ENCODE measurements at regions not wholly inside any gene's neighbourhood (a gene's known extent, or its start where the extent isn't known, plus 50 kb on each side); places are given as distances from the start of the nearest gene placed in this dataset.

DNA sequence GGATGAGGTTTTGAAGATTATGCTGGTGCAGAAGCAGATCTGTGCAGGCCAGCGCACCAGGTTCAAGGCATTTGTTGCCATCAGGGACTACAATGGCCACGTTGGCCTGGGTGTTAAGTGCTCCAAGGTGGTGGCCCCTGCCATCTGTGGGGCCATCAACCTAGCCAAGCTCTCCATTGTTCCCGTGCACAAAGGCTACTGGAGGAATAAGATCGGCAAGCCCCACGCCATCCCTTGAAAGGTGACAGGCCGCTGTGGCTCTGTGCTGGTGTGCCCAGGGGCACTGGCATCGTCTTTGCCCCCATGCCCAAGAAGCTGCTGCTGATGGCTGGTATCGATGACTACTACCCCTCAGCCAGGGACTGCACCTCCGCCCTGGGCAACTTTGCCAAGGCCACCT is 142.5 kb downstream of the SPATA31D1 start:
- no peaks in the 10 kb centered on the region for H3K9me3 ChIP-seq (ENCODE audit: control insufficient read depth in 1 of 2, insufficient read depth in 1 of 2, low read depth in 1 of 2, low read length in 2 of 2)
- no TSS peak for BruUV-seq (replicated peaks)
- no peaks in the 10 kb centered on the region for H3K9me2 ChIP-seq (ENCODE audit: insufficient read depth)
- no peaks in the 10 kb centered on the region for H4K20me1 ChIP-seq (ENCODE audit: insufficient read depth)
- no peaks in the 10 kb centered on the region for H3K36me3 ChIP-seq (ENCODE audit: control insufficient read depth in 1 of 2, insufficient read depth in 2 of 2, low read length in 2 of 2)
- ChIA-PET POLR2A (no interaction called here), CTCF (no interaction called here), RAD21 (ENCODE audit: low non-redundant PET in 1 of 2, low total read pairs in 2 of 2, uncharacterized antibody in 2 of 2, unreplicated experiment in 2 of 2) (no interaction called here)
- intact Hi-C loops (cut with micrococcal nuclease), result no loop called here
- no peak overlapping the region for H3K27ac ChIP-seq (ENCODE audit: low read depth, low read length)
- no peaks in the 10 kb centered on the region for H3K4me1 ChIP-seq (ENCODE audit: control insufficient read depth in 1 of 2, insufficient read depth in 2 of 2, low read length in 2 of 2)
- TF ChIP-seq JUND (IDR thresholded peaks at IDR 0.05) (no peak), RAD21 (IDR thresholded peaks at IDR 0.05; ENCODE audit: low read depth) (no peak), EZH2phosphoT487 (IDR thresholded peaks at IDR 0.05; ENCODE audit: borderline replicate concordance) (no peak), CEBPB (IDR thresholded peaks at IDR 0.05; ENCODE audit: low read depth) (no peak), TCF7L2 (IDR thresholded peaks at IDR 0.05; ENCODE audit: borderline replicate concordance, extremely low read depth, insufficient read depth, insufficient read length) (no peak), POLR2AphosphoS5 (IDR thresholded peaks at IDR 0.05; ENCODE audit: low read depth, low read length) (no peak), SP1 (IDR thresholded peaks at IDR 0.05; ENCODE audit: low read depth) (no peak), POLR2A (IDR thresholded peaks at IDR 0.05; ENCODE audit: borderline replicate concordance, extremely low read depth, insufficient read depth, insufficient read length) (no peak), EZH2 (IDR thresholded peaks at IDR 0.05) (no peak), CBX3 (IDR thresholded peaks at IDR 0.05; ENCODE audit: low read depth) (no peak), YY1 (IDR thresholded peaks at IDR 0.05; ENCODE audit: extremely low read depth, insufficient replicate concordance, low read depth, low read length) (no peak), EGR1 (IDR thresholded peaks at IDR 0.05; ENCODE audit: low read depth) (no peak), ZFX (IDR thresholded peaks at IDR 0.05) (no peak), ELF1 (IDR thresholded peaks at IDR 0.05; ENCODE audit: borderline replicate concordance, low read depth) (no peak)
- TF ChIP-seq, protein P1, sequence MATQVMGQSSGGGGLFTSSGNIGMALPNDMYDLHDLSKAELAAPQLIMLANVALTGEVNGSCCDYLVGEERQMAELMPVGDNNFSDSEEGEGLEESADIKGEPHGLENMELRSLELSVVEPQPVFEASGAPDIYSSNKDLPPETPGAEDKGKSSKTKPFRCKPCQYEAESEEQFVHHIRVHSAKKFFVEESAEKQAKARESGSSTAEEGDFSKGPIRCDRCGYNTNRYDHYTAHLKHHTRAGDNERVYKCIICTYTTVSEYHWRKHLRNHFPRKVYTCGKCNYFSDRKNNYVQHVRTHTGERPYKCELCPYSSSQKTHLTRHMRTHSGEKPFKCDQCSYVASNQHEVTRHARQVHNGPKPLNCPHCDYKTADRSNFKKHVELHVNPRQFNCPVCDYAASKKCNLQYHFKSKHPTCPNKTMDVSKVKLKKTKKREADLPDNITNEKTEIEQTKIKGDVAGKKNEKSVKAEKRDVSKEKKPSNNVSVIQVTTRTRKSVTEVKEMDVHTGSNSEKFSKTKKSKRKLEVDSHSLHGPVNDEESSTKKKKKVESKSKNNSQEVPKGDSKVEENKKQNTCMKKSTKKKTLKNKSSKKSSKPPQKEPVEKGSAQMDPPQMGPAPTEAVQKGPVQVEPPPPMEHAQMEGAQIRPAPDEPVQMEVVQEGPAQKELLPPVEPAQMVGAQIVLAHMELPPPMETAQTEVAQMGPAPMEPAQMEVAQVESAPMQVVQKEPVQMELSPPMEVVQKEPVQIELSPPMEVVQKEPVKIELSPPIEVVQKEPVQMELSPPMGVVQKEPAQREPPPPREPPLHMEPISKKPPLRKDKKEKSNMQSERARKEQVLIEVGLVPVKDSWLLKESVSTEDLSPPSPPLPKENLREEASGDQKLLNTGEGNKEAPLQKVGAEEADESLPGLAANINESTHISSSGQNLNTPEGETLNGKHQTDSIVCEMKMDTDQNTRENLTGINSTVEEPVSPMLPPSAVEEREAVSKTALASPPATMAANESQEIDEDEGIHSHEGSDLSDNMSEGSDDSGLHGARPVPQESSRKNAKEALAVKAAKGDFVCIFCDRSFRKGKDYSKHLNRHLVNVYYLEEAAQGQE (IDR thresholded peaks at IDR 0.05; ENCODE audit: low read depth), result no peak
- TF ChIP-seq, protein P2, sequence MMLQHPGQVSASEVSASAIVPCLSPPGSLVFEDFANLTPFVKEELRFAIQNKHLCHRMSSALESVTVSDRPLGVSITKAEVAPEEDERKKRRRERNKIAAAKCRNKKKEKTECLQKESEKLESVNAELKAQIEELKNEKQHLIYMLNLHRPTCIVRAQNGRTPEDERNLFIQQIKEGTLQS (IDR thresholded peaks at IDR 0.05), result no peak
- TF ChIP-seq, protein P3, sequence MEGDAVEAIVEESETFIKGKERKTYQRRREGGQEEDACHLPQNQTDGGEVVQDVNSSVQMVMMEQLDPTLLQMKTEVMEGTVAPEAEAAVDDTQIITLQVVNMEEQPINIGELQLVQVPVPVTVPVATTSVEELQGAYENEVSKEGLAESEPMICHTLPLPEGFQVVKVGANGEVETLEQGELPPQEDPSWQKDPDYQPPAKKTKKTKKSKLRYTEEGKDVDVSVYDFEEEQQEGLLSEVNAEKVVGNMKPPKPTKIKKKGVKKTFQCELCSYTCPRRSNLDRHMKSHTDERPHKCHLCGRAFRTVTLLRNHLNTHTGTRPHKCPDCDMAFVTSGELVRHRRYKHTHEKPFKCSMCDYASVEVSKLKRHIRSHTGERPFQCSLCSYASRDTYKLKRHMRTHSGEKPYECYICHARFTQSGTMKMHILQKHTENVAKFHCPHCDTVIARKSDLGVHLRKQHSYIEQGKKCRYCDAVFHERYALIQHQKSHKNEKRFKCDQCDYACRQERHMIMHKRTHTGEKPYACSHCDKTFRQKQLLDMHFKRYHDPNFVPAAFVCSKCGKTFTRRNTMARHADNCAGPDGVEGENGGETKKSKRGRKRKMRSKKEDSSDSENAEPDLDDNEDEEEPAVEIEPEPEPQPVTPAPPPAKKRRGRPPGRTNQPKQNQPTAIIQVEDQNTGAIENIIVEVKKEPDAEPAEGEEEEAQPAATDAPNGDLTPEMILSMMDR (IDR thresholded peaks at IDR 0.05 in 2 of 3, conservative IDR thresholded peaks at IDR 0.05 in 1 of 3; ENCODE audit: borderline replicate concordance in 1 of 3, insufficient read depth in 1 of 3, low read depth in 2 of 3, low read length in 2 of 3), result no peak
- H3K4me2 ChIP-seq (ENCODE audit: low read length), result no peak overlapping the region
- H3K79me2 ChIP-seq (ENCODE audit: insufficient read depth, low read length), result no peaks in the 10 kb centered on the region
- no peak for DNase-seq (ENCODE audit: low read depth, low spot score)
- H3K27me3 ChIP-seq (ENCODE audit: insufficient read depth, low read length), result no peaks in the 10 kb centered on the region
- H3K9ac ChIP-seq (ENCODE audit: low read length), result no peak overlapping the region
- ATAC-seq, result no peak
- H2AFZ ChIP-seq (ENCODE audit: low read depth, low read length, poor library complexity, severe bottlenecking), result no peak overlapping the region
- no peak overlapping the region for H3K4me3 ChIP-seq (replicated peaks in 1 of 2; ENCODE audit: low read depth in 1 of 2, low read length in 2 of 2)
